T-cell (primary cell): ENCODE measurements at regions not wholly inside any gene's neighbourhood (a gene's known extent, or its start where the extent isn't known, plus 50 kb on each side); places are given as distances from the start of the nearest gene placed in this dataset.

Experiments
- ATAC-seq, 4 experiments: fragments of 200-7000 bp in 3 of 4; fragments of 150-1000 bp in 1 of 4; cut with Tn5 transposase; replicated peaks in 1 of 4; 1 replicate in 3 of 4; 2 replicates in 1 of 4; pipeline ENCODE4 v1.10.0; 2021; ENCODE audit warnings: moderate library complexity in 3 of 4, mild to moderate bottlenecking in 2 of 4, moderate number of reproducible peaks in 1 of 4
- CTCF ChIA-PET, 2 donors: fragments of 300-600 bp; sonication (Branson Sonifier 250); formaldehyde crosslinking; loops; one replicate each; lab custom pipeline; 2022; ENCODE audit warnings: antibody characterized with exemption in 2 of 2; lab: Charles Lee
- POLR2A ChIA-PET, 2 donors: fragments of 300-600 bp; sonication (Branson Sonifier 250); formaldehyde crosslinking; loops; one replicate each; lab custom pipeline; 2022; ENCODE audit warnings: antibody characterized with exemption in 2 of 2; lab: Charles Lee
- DNase-seq, 35 experiments: peaks; one replicate each; pipeline versions ENCODE4 v3.0.0 to v3.0.0-alpha.2; 2013 to 2023
- H3K27ac ChIP-seq: one replicate; pipeline ENCODE4 v1.5.1; 2013; ENCODE audit warnings: low read length
- H3K27me3 ChIP-seq, 2 experiments: replicated peaks in 1 of 2; 1 replicate in 1 of 2; 2 replicates in 1 of 2; pipeline versions ENCODE4 v1.6.1 to v1.7.0; 2013; ENCODE audit warnings: low read length in 1 of 2, mixed read lengths in 1 of 2; ENCODE audit not compliant: control insufficient read depth in 2 of 2, insufficient read depth in 2 of 2; ENCODE audit errors: extremely low read depth in 1 of 2
- H3K36me3 ChIP-seq, 2 donors: 1 replicate in 1 of 2; 2 replicates in 1 of 2; pipeline versions ENCODE4 v1.6.1 to v1.7.0; 2013; ENCODE audit warnings: low read length in 1 of 2; ENCODE audit not compliant: control insufficient read depth in 2 of 2, insufficient read depth in 1 of 2; ENCODE audit errors: extremely low read depth in 1 of 2
- H3K4me1 ChIP-seq, 2 experiments: 1 replicate in 1 of 2; 2 replicates in 1 of 2; pipeline versions ENCODE4 v1.6.1 to v1.7.0; 2013; ENCODE audit warnings: low read length in 2 of 2, mixed read lengths in 1 of 2; ENCODE audit not compliant: insufficient read depth in 2 of 2, control insufficient read depth in 1 of 2; ENCODE audit errors: extremely low read depth in 1 of 2
- H3K4me3 ChIP-seq, 2 donors: 1 replicate in 1 of 2; 2 replicates in 1 of 2; pipeline versions ENCODE4 v1.5.1 to v1.7.0; 2013; ENCODE audit warnings: mild to moderate bottlenecking in 2 of 2, low read length in 1 of 2, moderate library complexity in 1 of 2; ENCODE audit not compliant: control insufficient read depth in 1 of 2; ENCODE audit errors: extremely low read depth in 1 of 2
- H3K9me3 ChIP-seq: 2 replicates; pipeline ENCODE4 v1.7.0; 2013
- H3K27ac Mint-ChIP-seq, 2 donors: one replicate each; pipeline ENCODE4 v1.8.0; 2020 to 2021; ENCODE audit warnings: mild to moderate bottlenecking in 2 of 2, mixed read lengths in 2 of 2
- H3K27me3 Mint-ChIP-seq, 2 donors: one replicate each; pipeline ENCODE4 v1.8.0; 2021 to 2022; ENCODE audit warnings: mixed read lengths in 2 of 2
- H3K36me3 Mint-ChIP-seq: one replicate; pipeline ENCODE4 v1.8.0; 2021; ENCODE audit warnings: mixed read lengths
- H3K4me1 Mint-ChIP-seq, 3 donors: one replicate each; pipeline ENCODE4 v1.8.0; 2020 to 2022; ENCODE audit warnings: mixed read lengths in 3 of 3, mild to moderate bottlenecking in 1 of 3
- H3K4me3 Mint-ChIP-seq, 3 donors: one replicate each; pipeline ENCODE4 v1.8.0; 2020 to 2022; ENCODE audit warnings: mild to moderate bottlenecking in 3 of 3, mixed read lengths in 3 of 3, moderate library complexity in 3 of 3
- H3K9me3 Mint-ChIP-seq, 3 donors: one replicate each; pipeline ENCODE4 v1.8.0; 2020 to 2022; ENCODE audit warnings: mixed read lengths in 3 of 3
- WGBS: methylation state at CpG from one replicate; pipeline ENCODE4 v1.1.5; 2013; ENCODE audit warnings: missing lambda C conversion rate; ENCODE audit not compliant: insufficient coverage; 5-methylcytosine and 5-hydroxymethylcytosine counted together

GRCh38 chr2:4883375-4883774 lies 808.8 kb upstream of the SOX11 start:
- Histone ChIP-seq H3K36me3 (no peaks in the 10 kb centered on the region), H3K27me3 (no peaks in the 10 kb centered on the region), H3K4me1 (no peaks in the 10 kb centered on the region), H3K4me3 (no peak overlapping the region), H3K27ac (no peak overlapping the region), H3K9me3 (peaks cover 3% of the 10 kb centered on the region)
- POLR2A ChIA-PET, result no interaction called here
- H3K36me3 Mint-ChIP-seq, result no peaks in the 10 kb centered on the region
- DNase-seq, result no peak
- ATAC-seq, result no peak
- WGBS, result 86% methylated on average over 14 of the region's 17 CpGs
- no peaks in the 10 kb centered on the region for H3K4me1 Mint-ChIP-seq
- CTCF ChIA-PET, result no interaction called here
- peaks cover 1 to 10% (median 2%) of the 10 kb centered on the region in 3 donors for H3K9me3 Mint-ChIP-seq
- H3K27ac Mint-ChIP-seq, result no peak overlapping the region
- H3K4me3 Mint-ChIP-seq, result no peak overlapping the region
- H3K27me3 Mint-ChIP-seq, result no peaks in the 10 kb centered on the region

- H3K4me3 Mint-ChIP-seq, result no peak overlapping the region
- no peaks in the 10 kb centered on the region for H3K27me3 Mint-ChIP-seq
- H3K27ac Mint-ChIP-seq, result no peak overlapping the region
- ATAC-seq (no peak), DNase-seq (no peak)
- Histone ChIP-seq H3K27ac (no peak overlapping the region), H3K4me3 (no peak overlapping the region), H3K9me3 (peaks cover 3% of the 10 kb centered on the region), H3K36me3 (no peaks in the 10 kb centered on the region), H3K4me1 (no peaks in the 10 kb centered on the region), H3K27me3 (no peaks in the 10 kb centered on the region)
- CTCF ChIA-PET, result no interaction called here
- POLR2A ChIA-PET, result no interaction called here
- no peaks in the 10 kb centered on the region for H3K4me1 Mint-ChIP-seq
- 90% methylated on average over 14 of the region's 25 CpGs for WGBS
- no peaks in the 10 kb centered on the region for H3K36me3 Mint-ChIP-seq
- peaks cover 0 to 10% (median 2%) of the 10 kb centered on the region in 3 donors for H3K9me3 Mint-ChIP-seq
Observed at GRCh38 chr2:4884117-4884571, 808.0 kb upstream of the SOX11 start.

DNA sequence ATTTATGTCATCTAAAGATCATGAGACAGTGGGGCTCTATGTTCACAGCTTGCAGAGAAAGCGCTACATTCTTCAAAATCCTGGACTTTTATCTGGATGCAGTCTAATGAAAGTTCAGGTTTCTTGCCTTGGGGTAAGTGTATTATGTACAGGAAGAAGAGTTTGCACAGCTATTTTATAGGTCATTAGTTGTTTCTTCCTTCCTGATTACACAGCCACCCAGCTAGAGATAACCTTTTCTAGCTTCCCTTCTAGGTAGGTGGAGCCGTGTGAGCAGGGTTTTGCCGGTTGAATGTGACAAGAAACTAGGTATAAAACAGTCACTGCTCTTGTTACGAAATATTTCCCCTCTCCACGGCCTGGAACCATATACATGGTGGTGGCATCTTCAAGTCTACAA lies 800.8 kb upstream of the SOX11 start:
- no peak overlapping the region for H3K27ac Mint-ChIP-seq
- ATAC-seq, result no peak
- Histone ChIP-seq H3K36me3 (no peaks in the 10 kb centered on the region), H3K27me3 (no peaks in the 10 kb centered on the region), H3K27ac (no peak overlapping the region), H3K4me3 (no peak overlapping the region), H3K9me3 (no peaks in the 10 kb centered on the region), H3K4me1 (no peaks in the 10 kb centered on the region)
- H3K27me3 Mint-ChIP-seq, result no peaks in the 10 kb centered on the region
- no peaks in the 10 kb centered on the region for H3K4me1 Mint-ChIP-seq
- ChIA-PET CTCF (no interaction called here), POLR2A (no interaction called here)
- no peaks in the 10 kb centered on the region for H3K36me3 Mint-ChIP-seq
- 100% methylated on average over 1 of the region's 5 CpGs for WGBS
- no peak for DNase-seq
- peaks cover 2 to 8% (median 6%) of the 10 kb centered on the region in 3 donors for H3K9me3 Mint-ChIP-seq
- no peak overlapping the region for H3K4me3 Mint-ChIP-seq

DNA sequence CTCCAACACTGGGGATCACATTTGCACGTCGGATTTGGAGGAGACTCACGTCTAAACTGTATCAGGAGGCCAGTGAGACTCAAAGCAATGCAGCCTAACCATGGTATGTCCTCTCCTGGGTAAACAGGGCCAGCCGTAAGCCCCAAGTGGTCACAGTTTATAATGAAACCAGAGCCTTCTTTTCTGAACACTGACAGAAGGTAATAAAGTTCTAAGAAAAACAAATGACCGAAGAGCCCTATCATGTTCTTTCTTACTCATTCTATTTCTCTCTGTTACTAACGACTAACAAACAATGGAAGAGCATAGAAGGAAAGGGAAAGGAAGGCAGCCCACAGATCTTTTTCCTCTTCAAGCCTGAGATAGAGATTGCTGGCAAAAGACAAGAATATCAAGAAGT lies 796.8 kb upstream of the SOX11 start:
- H3K9me3 Mint-ChIP-seq, result peaks cover 4 to 17% (median 11%) of the 10 kb centered on the region in 3 donors
- WGBS, result 37% methylated on average over 3 of the region's 6 CpGs
- H3K4me1 Mint-ChIP-seq, result no peaks in the 10 kb centered on the region
- no peak overlapping the region for H3K27ac ChIP-seq
- H3K27me3 Mint-ChIP-seq, result no peaks in the 10 kb centered on the region
- H3K4me3 Mint-ChIP-seq, result no peak overlapping the region
- ChIA-PET POLR2A (interaction anchor here in 1 of 2 donors (0.7 kb wide), 1 partner anchor 17 kb away, joined by 3 read pairs; no protein-coding TSS in a partner anchor), CTCF (no interaction called here)
- H3K4me1 ChIP-seq, result no peaks in the 10 kb centered on the region
- no peak overlapping the region for H3K27ac Mint-ChIP-seq
- H3K9me3 ChIP-seq, result no peaks in the 10 kb centered on the region
- DNase-seq, result no peak
- no peak overlapping the region for H3K4me3 ChIP-seq
- H3K36me3 ChIP-seq, result no peaks in the 10 kb centered on the region
- no peaks in the 10 kb centered on the region for H3K36me3 Mint-ChIP-seq
- no peak for ATAC-seq
- no peaks in the 10 kb centered on the region for H3K27me3 ChIP-seq

GRCh38 chr2:4898706-4899105 lies 793.5 kb upstream of the SOX11 start:
- no peaks in the 10 kb centered on the region for H3K4me1 Mint-ChIP-seq
- no peak overlapping the region for H3K27ac Mint-ChIP-seq
- no peak overlapping the region for H3K4me3 ChIP-seq
- H3K36me3 ChIP-seq, result no peaks in the 10 kb centered on the region
- H3K9me3 Mint-ChIP-seq, result peaks cover 4 to 22% (median 7%) of the 10 kb centered on the region in 3 donors
- no peaks in the 10 kb centered on the region for H3K9me3 ChIP-seq
- ATAC-seq (no peak), DNase-seq (no peak)
- POLR2A ChIA-PET, result no interaction called here
- no peak overlapping the region for H3K4me3 Mint-ChIP-seq
- H3K27me3 ChIP-seq, result no peaks in the 10 kb centered on the region
- H3K4me1 ChIP-seq, result no peaks in the 10 kb centered on the region
- CTCF ChIA-PET, result no interaction called here
- no peaks in the 10 kb centered on the region for H3K27me3 Mint-ChIP-seq
- H3K27ac ChIP-seq, result no peak overlapping the region
- WGBS, result no CpG with 5 or more reads among the region's 5 CpGs
- H3K36me3 Mint-ChIP-seq, result no peaks in the 10 kb centered on the region

- Mint-ChIP-seq H3K4me3 (no peak overlapping the region), H3K27me3 (no peaks in the 10 kb centered on the region), H3K36me3 (no peaks in the 10 kb centered on the region), H3K27ac (no peak overlapping the region), H3K4me1 (no peaks in the 10 kb centered on the region), H3K9me3 (peaks cover 4 to 22% (median 7%) of the 10 kb centered on the region in 3 donors)
- Histone ChIP-seq H3K4me3 (no peak overlapping the region), H3K27ac (no peak overlapping the region), H3K36me3 (no peaks in the 10 kb centered on the region), H3K9me3 (no peaks in the 10 kb centered on the region), H3K4me1 (no peaks in the 10 kb centered on the region), H3K27me3 (no peaks in the 10 kb centered on the region)
- POLR2A ChIA-PET, result no interaction called here
- DNase-seq, result no peak
- WGBS, result 53% methylated on average over 2 of the region's 5 CpGs
- CTCF ChIA-PET, result no interaction called here
- no peak for ATAC-seq
Observed at GRCh38 chr2:4900242-4900641, 791.9 kb upstream of the SOX11 start.
